GM19035 (cell line): ENCODE measurements at regions not wholly inside any gene's neighbourhood (a gene's known extent, or its start where the extent isn't known, plus 50 kb on each side); places are given as distances from the start of the nearest gene placed in this dataset.

Experiments used
- ATAC-seq: cut with Tn5 transposase; IDR thresholded peaks from one replicate; pipeline ENCODE4 v1.9.1; 2021; ENCODE audit not compliant: unreplicated experiment

GRCh38 chr4:63817196-63817865, 591.9 kb downstream of the TECRL start:
- no peak for ATAC-seq

GRCh38 chr4:63814171-63814964, 594.9 kb downstream of the TECRL start:
- ATAC-seq = no peak

GRCh38 chr4:63799166-63799565, 610.1 kb downstream of the TECRL start:
- ATAC-seq = no peak

- no peak for ATAC-seq
Observed at GRCh38 chr4:63795301-63795700, 613.9 kb downstream of the TECRL start.

- no peak for ATAC-seq
Observed at GRCh38 chr4:63790377-63790776, 618.9 kb downstream of the TECRL start.

GRCh38 chr4:63788271-63788670, 621.0 kb downstream of the TECRL start:
- ATAC-seq = no peak

- ATAC-seq = no peak
Observed at GRCh38 chr4:63787326-63787725, 621.9 kb downstream of the TECRL start.

- no peak for ATAC-seq
Observed at GRCh38 chr4:63786171-63786570, 623.1 kb downstream of the TECRL start.

GRCh38 chr4:63784822-63785221, 624.4 kb downstream of the TECRL start:
- ATAC-seq = no peak

GRCh38 chr4:63777601-63778000, 631.6 kb downstream of the TECRL start:
- ATAC-seq = no peak

- no peak for ATAC-seq
Observed at GRCh38 chr4:63764400-63764799, 644.9 kb downstream of the TECRL start.

- ATAC-seq = no peak
Observed at GRCh38 chr4:63757929-63758328, 651.3 kb downstream of the TECRL start.

- ATAC-seq = no peak
Observed at GRCh38 chr4:63742882-63743281, 666.4 kb downstream of the TECRL start.

GRCh38 chr4:63729519-63729918, 679.7 kb downstream of the TECRL start:
- ATAC-seq = no peak

- no peak for ATAC-seq
Observed at GRCh38 chr4:63728480-63729177, 680.6 kb downstream of the TECRL start.

GRCh38 chr4:63717384-63717783, 691.9 kb downstream of the TECRL start:
- ATAC-seq = no peak

GRCh38 chr4:63708661-63709060, 700.6 kb downstream of the TECRL start:
- ATAC-seq = no peak

- ATAC-seq = no peak
Observed at GRCh38 chr4:63700569-63700968, 708.7 kb downstream of the TECRL start.

- no peak for ATAC-seq
Observed at GRCh38 chr4:63693321-63693720, 715.9 kb downstream of the TECRL start.

GRCh38 chr4:63678358-63678931, 730.8 kb downstream of the TECRL start:
- ATAC-seq = no peak

GRCh38 chr4:63670735-63671134, 738.5 kb downstream of the TECRL start:
- ATAC-seq = no peak

GRCh38 chr4:63663870-63664269, 745.4 kb downstream of the TECRL start:
- ATAC-seq = peak; percentile 74
